HG03103 (cell line): ENCODE measurements at regions not wholly inside any gene's neighbourhood (a gene's known extent, or its start where the extent isn't known, plus 50 kb on each side); places are given as distances from the start of the nearest gene placed in this dataset.

Source experiments
- ATAC-seq: cut with Tn5 transposase; IDR thresholded peaks from one replicate; pipeline ENCODE4 v1.9.1; 2021; ENCODE audit warnings: low read depth; ENCODE audit not compliant: unreplicated experiment

DNA sequence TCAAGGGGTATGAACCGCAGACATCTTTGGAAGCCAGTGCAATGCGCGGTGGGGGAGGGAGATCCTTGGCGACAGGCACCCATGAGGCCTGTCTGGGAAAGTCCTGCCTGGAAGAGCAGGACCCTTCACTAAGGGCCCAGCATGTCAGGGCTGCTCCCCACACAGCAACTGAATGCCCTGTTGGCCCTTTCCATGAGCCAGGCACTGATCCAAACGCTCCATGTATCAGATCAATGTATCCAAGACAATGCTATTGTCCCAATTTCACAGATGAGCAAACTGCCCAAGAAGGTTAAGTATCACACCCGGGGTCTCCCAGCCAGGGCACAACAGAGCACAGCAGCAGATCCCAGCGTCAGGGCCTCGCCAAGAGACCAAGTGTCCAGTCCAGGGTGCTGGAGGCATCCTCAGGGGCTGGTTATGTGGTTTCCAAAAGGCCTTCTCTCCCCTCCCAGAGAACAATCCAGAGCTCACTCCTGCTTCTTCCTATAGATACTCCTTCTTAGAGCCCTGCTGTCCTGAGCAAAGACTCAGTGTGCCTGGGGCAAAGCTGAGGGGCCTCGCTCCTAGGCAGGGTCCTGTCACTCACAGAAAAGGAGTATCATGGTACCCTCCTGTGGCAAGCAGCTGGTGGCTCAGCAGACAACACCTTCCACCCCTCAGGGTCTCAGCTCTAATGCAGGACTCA, 328.0 kb downstream of the NPHP4 start:
- ATAC-seq: no peak

DNA sequence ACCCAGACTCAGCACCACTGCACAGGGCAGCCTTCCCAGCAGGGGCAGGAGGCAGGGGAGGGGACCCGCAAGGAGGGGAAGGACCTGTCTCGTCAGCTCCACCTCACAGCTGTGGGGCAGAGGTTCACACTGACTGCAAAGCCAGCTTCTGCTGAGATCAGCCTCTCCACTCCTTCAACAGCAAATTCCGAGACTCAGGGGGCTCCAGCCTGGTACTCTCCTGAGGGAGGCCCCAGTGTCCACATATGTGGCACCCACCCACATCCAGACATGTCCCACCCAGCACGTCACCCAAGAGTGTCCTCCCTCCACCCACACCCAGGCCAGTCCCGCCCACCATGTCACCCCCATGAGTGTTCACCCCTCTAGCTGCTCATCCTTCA, 329.5 kb downstream of the NPHP4 start:
- no peak for ATAC-seq

DNA sequence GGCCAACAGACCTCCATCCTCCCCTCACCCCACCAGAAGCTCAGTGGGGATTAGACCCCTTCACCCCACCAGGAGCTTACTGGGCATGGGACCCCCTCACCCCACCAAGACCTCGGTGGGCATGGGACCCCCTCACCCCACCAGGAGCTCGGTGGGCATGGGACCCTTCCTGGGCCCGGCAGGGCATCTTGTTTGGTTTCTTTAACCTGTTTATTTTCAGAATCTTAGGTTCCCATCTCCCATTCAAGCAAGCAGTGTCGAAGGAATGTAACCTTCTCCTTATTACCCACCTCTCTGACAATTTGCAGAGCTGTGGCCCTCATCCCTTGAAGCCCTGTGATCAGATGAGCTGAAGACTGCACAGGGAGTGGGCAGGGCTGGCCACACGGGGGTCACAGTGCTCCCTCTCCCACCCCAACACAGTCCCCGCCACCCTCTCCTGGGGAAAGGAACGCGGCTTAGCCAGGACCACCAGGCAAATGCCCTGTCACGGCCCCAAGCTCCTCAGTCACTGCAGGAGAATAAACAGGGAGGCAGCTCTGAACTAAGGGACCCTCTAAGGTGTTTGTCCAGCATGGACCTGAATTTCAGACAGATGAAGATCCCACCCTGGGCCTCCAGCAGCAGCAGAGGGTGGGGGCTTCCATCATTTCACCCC, 330.0 kb downstream of the NPHP4 start:
- ATAC-seq: no peak

DNA sequence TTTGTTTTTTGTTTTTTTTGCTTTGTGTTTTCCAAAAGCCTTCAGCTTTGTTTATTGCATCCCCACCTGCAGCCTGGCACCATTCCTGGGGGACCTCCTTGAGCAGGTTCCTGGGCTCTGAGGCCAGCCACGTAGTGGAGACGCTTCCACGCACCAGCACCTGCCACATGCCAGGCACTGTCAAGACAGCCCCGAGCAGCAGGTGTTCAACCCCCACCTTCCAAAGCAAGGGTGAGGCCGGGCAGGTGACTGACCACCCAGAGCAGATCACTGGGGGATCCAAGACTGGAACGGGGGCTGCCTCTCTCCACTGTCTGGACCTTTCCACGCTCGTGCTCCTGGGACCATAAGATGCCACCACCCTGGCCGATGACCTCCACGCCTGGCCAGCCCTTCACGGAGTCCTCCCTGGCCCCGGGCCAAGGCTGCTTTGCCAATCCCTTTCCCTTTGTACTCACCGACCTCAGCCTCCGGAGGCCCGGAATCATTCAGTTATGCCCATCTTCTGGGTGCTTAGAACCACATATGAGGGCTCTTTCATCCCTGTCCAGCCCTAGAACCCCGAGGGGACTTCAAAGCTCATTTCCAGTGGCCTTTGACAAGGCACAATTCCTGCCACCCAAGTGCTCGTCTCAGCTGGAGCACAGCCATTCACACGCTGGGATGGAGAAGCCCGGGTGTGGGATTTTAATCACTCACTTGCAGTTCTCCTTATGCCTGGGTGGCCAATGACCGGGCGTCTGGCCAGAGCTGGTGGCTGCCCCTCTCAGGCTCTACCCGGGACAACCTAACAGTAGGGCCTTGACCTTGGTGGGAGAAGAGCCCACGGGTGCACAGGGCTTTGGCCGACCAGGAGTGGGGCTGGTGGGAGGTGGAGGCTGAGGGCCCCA, 330.8 kb downstream of the NPHP4 start:
- no peak for ATAC-seq

DNA sequence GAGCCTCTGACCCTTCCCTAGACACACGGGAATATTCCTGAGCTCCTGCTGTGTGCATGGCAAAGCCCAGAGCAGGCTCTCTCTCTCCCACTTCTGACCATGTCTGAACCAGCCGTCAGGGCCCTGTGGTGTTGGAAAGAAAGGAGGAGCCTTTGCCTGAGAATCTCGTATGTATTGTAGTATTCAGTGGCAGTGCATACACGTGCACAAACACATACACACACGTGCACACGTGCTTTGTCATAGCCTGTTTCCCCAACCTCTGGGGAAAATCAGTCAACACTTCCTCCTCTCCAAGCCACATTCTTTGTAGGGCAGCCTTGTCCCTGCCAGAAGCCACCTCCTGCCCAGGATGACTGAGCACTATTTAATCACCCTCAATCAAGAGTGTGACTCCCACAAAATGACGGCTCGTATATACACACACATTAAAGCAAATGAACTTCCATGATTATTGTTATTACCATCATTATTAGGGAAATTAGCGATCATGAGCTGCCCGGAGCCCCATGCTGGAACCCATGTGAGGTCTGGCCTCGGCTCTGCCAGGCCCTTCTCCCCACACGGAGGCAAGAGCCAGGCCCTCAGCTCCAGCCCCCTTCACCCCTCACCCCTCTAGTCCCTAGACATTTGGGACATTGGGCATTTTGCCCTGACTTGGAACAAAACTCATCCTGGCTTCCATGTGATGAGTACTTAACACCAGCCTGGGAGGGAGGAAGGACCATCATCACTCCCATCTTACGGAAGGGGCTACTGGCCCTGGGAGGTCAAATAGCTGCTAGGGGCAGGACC, 331.9 kb downstream of the NPHP4 start:
- ATAC-seq: no peak

DNA sequence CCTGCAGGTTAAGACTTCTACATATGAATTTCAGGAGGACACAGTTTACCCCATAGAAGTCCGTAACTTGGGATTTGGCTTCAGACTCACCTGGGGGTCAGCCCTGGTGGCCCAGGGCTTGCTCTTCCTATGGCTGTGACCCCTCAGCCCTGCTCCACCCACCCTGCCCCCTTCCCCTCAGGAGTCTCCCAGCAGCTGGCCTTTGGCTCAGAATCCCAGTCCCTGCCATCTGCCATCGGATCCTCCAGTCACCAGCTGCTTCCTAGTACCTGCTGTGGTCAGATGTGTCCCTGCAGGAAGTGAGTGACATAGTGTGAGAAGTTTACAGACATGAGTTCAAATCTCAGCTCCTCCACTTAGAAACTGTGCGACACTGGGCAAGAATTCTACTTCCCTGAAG, 332.6 kb downstream of the NPHP4 start:
- ATAC-seq: no peak

DNA sequence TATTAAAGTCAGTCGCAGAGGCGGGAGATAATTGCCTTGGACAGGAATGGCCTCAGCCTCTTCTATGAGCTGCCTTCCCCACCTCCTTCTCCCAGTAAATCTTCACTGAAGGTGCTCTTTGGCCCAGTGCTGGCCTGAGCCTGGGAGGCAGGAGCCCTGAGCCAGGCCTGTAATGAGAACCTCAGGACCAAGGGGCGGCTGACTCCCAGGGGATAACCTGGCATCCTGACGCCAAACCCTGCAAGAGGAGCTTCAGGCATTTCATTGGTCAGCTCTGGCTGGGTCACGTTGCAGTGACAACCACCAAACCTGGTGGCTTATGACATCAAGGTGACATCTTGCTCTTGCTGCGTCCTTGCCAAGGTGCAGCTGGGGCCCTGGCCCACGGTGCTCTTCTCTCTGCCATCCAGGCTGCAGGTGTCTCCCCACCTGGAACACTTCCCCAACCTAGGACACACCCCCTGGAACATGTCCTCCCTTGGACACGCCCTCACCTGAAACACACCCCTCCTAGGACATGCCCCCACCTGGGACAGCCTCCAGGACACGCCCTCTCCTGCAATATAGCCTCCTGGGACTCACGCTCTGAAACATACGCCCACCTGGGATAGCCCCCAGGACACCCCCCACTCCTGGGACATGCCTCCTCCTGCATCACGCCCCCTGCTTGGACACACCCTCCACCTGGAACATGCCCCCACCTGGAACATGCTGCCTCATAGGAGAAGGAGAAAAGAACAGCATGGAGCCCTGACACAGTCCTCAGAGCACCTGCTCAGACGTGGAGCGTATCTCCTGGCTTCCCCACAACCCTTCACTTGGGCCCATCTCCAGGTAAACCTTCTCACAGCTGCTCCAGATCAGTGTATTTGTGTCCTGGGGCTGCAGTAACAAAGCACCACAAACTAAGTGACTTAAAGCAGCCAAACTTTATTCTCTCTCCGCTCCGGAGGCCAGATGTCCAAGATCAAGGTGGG, 333.6 kb downstream of the NPHP4 start:
- ATAC-seq: no peak

DNA sequence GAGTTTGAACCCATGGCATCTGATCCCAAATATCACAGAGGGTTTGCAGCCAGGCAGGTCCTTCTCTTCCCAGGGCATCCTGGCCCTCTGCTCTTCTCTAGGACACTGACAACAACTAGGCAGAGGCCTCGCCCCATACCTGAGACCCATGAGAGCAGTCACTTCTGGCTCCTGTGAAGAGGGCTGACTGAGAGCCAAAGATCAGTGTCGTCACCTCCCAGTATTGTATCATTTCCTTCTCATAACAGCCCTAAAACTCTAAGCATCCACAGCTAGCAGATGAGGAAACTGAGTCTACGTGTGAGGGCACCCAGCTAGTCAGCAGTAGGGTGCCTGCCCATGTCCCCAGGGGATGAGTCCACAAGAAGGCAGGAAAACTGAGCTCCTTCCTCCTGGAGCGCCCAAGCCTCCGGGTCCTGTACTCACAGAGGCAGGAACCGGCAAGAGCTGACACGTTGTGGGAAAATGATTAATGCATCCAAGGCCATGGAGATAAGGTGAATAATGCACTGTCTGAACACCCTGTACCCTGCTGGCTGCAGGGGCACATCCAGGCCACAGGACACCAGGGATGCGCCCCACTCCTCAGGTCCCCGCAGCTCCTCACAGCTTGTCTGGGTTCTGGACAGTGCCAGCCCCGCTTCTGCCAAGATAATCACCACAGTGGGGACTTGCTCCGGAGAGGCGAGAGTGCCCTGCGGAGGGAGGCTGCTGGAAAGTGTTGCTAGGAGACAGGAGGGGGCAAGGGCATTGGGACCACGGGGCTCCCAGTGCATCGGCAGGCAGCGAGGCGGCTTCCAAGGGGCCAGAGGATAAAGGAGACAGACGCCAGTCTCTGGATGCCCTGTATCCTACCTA, 340.0 kb downstream of the NPHP4 start:
- no peak for ATAC-seq

DNA sequence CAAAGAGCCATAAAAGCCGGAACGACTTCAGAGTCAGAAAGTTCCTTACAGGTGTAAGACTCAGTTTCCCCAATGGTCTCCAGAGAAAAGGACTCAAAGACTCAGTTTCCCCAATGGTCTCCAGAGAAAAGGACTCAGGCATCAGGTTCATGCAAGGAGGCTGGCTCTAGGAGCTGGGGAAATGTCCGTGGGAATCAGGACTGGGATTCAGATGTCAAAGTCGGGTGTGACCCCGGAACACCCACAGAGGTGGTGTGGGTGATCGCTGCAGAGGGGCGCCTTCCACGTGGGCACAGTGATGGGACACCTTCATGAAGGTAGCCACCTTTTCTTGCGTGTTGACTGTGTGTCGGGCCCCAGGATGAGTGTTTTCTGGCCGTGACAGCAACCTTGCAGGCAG, 340.8 kb downstream of the NPHP4 start:
- ATAC-seq: no peak

DNA sequence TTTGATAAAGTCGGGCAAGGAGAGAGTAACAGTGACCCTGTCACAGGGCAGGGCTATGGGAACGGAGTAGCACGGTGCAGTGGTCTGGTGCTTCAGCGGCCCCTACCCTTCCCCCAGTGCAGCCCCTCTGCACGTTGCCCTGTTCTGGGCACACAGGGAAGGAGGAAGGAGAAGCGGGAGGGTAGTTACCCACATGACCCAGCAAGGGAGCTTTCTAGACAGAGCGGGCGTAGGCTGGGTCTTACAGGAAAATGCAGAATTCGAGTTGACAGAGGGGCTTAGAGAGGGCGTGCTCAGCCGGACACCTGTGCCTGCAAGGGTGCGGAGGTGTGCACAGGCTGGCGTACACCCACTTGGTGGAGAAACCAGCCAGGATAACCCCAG, 341.2 kb downstream of the NPHP4 start:
- no peak for ATAC-seq

DNA sequence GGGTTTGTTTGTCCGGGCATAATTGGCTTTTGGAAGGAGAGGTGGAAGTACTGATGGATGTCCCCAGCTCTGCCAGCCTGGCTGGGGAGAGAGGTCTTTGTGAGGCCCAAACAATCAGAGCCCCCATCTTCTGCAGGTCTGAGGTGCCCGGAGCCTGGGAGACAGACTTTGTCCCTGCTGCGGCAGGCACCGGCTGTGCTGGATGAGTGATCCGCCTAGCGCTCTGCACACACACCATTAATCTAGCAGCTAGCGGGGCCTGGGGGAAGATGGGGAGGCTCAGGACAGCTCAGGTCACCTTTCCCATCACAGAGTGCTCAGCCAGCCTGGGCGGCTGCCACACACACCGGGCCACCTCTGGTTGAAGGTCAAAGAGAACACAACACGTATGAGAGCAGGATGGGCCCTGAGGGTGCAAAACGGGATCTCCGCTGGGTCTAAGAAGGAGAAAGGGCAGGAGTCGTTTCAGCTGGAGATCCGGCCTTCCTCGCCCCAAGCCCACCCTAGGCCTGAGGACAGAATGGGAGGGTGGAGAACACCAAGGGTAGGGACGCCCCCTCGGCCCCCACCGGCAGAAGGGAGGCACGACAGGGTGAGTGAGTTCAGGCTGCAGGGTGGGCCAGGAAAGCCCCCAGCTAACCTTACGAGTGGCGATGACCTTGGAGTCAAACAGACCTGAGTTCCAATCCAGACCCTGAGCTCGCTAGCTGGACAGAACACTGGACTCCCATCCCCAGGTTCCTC, 341.8 kb downstream of the NPHP4 start:
- no peak for ATAC-seq

DNA sequence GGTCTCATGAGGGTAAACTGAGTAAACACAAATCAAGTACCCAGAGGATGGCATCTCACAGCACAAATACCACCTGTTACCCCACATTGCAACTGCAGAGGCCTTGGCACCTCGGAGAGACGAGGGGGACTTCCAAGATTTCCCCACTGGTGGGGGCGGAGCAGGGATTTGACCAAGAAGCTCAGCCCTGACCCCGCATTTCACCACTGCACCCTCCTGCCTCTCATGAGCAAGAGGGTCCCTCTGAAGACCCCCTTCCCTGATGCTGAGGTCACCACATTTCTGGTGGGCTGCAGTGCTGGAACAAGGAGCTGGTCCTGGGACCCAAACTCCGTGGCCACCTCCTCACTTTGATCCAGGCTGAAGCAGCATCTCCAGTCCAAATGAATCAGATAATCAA, 342.4 kb downstream of the NPHP4 start:
- no peak for ATAC-seq

DNA sequence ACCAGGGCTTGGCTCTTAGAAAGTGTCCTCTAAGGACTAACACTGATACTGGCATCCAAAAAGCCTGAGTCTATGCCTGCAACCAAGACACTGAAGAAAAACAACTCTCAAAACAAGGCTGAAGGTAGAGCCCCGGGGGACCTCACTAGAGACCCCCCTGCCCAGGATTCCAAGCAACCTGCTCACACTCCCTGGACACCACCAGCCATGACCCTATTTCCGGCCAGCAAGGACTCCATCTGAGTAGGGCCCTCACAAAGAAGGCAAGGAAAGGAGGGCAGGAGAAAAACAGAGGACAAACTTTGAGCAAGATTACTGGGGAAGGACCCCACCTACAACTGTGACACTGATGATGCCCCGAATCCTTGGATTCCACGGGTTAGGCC, 343.1 kb downstream of the NPHP4 start:
- ATAC-seq: no peak

DNA sequence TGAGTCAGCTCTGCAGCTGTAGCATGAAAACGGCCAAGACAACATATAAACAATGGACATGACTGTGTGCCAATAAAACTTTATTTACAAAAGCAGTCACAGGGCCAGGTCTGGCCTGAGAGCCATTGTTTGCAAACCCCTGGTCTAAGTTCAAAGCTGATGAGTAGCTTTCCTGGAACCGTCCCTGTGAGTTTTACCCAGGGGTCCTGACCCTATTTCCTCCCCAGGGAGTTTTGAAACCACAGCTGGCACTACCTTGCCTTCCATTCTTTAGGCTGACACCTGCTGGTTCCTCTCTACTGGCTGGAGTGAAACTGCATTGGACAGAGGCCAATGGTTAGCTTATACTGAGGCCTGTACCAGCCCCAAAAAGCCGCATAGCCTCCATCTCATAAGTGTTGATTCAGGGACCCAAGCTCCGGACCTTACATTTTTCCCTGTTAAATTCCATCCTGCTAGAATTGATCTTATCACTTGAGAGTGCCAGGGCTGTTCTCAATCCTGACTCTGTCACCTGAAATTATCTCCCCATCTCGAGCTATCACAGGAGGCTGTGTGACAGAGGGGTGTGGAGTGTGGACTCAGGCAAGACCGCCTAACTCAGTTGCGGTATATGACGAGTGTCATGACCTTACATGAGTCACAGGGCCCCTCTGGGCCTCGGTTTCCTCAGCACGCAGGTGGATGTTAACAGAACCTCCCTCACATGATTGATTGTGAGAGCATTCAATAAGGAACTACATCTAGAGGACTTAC, 343.6 kb downstream of the NPHP4 start:
- ATAC-seq: no peak

DNA sequence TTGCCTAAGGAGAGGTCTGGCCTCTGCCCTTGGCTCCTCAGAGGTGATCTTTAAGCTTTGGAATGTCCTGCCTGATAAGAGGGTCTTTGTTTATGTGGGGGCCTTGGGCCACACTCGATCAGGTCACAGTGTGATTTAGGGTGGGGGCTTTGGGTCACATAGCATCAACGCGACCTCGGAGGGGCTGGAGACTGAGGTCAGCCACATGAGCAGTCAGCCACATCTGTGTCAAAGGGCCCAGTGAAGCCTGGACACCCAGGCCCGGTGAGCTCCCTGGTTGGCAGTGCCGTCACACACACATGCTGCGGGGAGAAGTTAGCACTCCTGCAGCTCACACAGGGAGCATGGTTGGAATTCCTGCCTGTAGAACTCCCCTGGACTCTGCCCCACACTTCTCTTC, 345.0 kb downstream of the NPHP4 start:
- no peak for ATAC-seq

DNA sequence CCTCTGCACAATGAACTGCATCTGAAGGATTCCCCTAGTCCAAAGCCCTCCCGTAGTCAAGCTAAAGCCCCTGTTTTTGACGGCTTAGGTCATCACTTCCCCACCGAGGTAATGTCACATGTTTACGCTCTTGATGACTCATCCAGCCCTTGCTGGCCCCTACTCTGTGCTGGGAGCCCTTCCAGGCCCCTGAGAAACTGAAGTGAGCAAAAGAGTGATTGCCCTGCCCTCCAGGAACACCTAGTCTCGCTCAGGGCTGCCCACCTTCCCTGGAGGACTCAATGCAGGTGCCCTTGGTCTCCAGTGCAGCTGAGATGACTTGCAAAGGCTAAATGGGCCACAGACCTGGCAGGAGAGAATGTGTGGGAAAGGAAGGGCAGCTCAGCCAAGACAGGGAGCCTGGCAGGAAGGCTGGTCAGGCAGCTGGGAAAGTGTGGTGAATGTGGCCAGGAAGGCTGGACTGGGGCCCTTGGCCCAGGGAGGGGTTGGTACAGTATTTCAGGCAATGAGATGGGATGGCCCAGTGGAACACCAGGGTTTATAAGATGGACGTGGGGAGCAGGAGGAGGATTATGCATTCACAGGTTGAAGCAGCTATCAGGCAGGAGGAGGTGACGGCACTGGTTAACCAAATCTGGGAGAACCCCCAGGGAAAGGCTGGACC, 345.6 kb downstream of the NPHP4 start:
- ATAC-seq: no peak

DNA sequence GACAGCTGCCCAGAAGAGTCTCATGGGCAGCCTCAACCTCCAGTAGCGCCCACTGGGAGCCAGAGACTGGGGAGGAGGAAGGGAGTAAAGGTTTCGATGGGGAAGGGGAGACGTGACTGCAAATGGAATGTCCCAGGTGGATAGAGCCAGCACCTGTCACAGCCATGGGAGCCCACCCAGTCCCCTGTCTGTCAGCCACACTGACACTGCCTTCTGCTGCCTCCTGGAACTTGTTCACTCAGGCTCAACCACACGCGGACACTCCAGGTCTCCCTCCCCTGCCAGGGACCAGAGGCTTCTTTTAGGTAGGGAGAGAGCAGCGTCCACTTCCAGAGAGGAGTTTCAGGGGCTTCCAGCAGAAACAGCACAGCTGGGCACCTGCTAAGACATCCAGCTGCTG, 346.3 kb downstream of the NPHP4 start:
- ATAC-seq: no peak
